GM21723 (cell line): ENCODE measurements at regions not wholly inside any gene's neighbourhood (a gene's known extent, or its start where the extent isn't known, plus 50 kb on each side); places are given as distances from the start of the nearest gene placed in this dataset.
"Not testable (repeated sequence)": the region's sequence is repeated elsewhere in the genome, so short reads cannot be mapped to it uniquely, and the experiment has no call there.

Source experiments
- ATAC-seq: cut with Tn5 transposase; IDR thresholded peaks from one replicate; pipeline ENCODE4 v1.9.1; 2021; ENCODE audit warnings: mild to moderate bottlenecking, moderate library complexity; ENCODE audit not compliant: unreplicated experiment

GRCh38 chr1:58206749-58207148 is 339.8 kb downstream of the OMA1 start:
- no peak for ATAC-seq

- no peak for ATAC-seq
These were observed 342.2 kb downstream of the OMA1 start for GRCh38 chr1:58204284-58204683.

- ATAC-seq: no peak
These were observed 344.9 kb downstream of the OMA1 start for GRCh38 chr1:58201492-58202106.

DNA sequence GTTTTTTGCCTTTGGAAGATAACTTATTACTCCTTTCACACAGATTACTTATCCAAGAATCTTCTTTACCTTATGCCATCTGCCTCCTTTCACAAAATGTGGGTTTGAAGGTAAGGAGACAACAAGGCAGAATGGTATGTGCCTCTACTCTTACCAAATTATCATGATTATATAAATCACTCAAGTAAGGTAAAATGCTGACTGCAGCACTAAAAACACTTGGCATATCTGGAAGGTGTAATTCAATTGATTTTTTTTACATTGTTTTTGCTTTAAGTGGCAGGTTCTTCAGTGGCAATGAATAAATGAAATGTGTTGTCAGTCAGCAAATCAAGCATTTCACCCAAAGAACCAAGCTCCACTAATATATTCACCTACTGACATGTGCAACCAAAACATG is 346.1 kb downstream of the OMA1 start:
- no peak for ATAC-seq

DNA sequence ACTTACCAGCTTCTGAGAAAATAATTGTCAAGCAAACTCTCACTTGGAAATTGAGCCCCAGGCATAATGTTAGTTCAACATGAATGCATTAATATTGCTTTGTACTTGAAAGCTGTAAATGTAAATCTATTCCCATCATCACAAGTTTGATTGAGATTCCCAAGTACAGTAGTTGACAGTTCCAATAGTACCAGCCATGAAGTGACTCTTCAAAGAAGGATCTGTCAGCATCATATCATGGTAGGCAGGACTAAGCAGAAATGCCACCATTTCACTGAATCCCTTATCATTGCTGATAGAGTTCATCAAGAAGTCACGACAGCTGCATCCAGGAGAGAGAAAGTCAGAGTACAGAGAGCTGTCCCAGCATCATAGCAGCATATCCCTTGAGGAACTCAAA is 348.7 kb downstream of the OMA1 start:
- ATAC-seq: no peak

DNA sequence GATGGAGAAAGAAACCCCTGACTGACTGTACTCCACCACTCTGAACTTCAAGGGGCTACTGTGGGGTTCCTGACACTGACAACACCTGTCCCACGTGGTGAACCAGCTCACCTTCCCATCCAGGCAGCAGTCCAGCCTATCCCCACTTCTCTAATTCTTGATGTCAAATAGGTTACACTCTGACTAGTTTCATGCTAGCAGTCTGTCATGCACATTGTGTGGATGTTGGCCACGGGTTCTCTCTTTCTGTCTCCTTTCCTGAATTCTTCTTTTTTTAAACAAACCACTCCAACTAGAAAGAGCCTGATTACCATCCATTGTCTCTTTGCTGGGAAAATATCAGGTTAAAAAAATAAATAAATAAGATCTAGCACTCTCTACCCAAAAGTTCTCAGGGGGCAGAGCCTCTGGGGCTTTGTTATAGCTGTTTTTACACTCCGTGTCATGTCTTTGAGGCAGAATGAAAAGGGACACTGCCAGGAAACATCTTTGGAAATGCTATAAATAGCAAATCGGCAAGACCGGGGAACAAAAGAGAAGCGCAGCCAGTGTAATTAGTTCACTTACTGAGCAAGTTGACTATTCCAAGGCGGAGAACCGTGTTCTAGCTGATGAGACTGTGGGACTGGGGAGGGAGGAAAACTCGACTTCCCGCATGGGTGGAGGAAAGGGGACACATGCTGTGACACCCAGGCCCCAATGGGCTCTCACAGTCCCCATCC is 356.1 kb downstream of the OMA1 start:
- no peak for ATAC-seq

DNA sequence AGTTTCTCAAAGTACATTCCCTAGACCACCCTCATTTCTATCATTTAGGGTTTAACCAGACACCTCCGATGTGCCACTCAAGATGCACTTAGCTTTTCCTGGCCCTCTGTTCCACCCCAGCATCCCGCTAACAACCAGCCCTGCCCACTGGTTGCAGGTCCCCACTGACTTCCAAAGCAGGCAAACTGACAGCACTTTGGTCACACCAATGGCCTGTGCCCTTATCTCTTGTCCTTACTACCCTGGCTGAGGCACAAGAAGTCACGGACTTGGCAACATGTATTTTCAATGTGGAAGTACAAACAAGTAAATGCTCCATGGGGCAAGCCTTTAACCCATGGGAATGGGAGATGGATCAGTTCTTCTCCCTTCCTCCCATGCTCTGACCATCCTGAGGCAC is 357.1 kb downstream of the OMA1 start:
- ATAC-seq: no peak

GRCh38 chr1:58183286-58183685 is 363.2 kb downstream of the OMA1 start:
- ATAC-seq: no peak

DNA sequence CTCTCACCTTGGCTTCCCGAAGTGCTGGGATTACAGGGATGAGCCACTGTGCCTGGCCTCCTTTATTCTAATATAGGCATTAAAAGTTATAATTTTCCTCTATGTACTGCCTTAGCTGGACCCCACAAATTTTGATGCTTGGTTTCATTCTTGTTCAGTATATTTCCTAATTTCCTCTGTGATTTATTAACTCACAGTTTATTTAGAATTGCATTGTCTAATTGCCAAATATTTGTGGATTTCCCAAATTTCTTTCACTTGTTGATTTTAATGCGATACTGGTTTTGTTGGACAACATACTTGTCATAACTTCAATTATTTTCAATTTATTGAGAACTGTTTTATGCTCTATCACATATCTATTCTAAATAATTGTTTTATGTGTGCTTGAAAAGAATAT is 366.0 kb downstream of the OMA1 start:
- no peak for ATAC-seq

DNA sequence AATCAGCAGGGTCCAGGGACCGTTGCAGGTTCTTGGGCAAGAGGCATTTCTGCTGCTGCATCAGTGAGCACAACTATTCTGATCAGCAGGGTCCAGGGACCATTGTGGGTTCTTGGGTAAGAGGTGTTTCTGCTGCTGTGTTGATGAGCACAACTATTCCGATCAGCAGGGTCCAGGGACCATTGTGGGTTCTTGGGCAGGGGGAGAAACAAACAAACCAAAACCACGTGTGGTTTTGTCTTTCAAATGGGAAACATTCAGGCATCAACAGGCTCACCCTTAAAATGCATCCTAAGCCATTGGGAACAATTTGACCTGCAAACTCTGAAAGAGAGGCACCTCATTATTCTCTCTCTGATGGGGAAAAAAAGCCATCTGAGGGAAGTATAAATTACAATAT is 377.4 kb downstream of the OMA1 start:
- not testable (repeated sequence) for ATAC-seq

GRCh38 chr1:58167131-58167530 is 379.4 kb downstream of the OMA1 start:
- not testable (repeated sequence) for ATAC-seq

- no peak for ATAC-seq
These were observed 380.1 kb downstream of the OMA1 start for GRCh38 chr1:58166417-58166816.

GRCh38 chr1:58165073-58165472 is 381.5 kb downstream of the OMA1 start:
- ATAC-seq: no peak

DNA sequence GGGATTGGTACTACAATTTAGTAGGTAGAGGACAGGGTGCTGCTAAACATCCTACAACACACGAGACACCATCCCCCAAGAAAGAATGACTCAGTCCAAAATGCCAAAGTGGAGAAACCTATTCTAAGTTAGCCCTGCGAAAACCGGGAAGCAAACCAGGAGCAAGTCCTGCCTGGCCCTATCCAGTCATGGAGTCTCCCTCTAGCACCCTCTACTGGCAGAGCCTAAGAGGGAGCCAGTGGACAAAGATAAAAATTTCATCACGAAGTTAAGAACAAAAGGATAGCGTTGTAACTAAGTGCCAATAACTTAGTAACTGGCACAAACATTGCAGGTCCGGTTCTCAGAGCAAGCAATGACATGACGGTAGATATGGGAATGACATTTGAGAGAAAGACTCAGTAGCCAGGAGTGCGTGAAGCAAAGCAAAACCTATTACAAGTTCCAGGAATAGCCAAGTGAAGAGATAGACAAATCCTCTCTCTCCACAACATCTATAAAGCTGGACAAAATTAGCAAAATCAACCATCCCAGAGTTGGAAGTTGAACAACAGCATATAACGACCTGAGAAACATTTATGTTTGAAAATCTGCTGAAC is 383.5 kb downstream of the OMA1 start:
- peak; percentile 59 for ATAC-seq

DNA sequence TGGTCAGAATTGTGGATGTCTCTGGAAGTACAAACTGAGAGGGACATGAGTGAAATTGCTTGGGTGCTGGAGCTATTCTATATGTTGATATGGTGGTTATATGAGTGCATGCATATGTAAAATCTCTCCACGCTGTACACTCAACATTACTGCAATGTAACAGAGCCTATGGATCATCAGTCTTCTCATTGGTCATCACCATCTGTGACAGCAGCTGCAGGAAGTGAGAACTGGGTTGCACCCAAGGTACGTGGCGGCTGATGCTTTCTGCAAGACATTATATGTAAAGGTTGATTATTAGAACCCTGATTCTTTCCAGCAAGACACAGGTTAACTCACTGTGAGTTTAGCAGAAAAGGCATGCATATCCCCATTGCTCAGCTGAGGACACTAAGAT is 387.1 kb downstream of the OMA1 start:
- no peak for ATAC-seq

GRCh38 chr1:58158506-58159433 is 387.8 kb downstream of the OMA1 start:
- no peak for ATAC-seq

DNA sequence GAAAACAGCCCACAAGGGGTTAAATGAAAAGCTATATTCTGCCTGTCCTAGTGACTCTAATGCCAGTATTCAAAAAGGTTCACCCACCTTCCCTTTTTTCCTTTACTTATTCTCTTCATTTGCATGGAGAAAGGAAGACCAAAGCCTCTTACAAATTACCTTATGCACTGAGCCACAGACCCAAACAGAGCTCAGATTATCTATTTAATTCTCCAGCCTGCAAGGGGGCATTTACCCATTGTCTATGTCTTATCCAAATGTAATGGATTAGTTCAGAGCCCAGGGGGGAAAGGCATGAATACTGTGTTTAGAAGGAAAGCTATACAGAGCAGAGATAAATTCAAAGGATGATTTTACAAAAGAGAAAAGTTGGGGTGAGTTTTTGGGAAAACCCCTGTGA is 388.5 kb downstream of the OMA1 start:
- ATAC-seq: no peak

DNA sequence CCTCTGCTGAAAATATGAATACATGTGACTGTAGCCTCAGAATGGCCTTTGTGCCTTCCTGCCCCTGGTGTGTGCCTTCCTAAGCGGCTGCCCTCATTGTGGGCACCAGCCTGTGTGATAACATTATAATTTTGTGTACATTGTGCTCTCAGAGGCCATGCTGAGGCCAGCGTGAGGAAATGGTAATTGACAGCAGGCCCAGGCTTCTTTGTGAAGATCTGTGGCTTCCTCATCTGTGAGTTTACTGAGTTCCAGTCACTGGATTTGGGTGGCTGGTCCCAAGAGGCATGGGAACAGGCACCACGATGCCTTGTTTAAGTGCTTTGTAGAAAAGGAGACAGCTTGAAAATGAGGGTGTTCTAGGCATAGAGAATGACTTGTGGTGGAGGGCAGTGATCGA is 389.3 kb downstream of the OMA1 start:
- ATAC-seq: no peak

GRCh38 chr1:58156831-58157230 is 389.7 kb downstream of the OMA1 start:
- ATAC-seq: no peak

DNA sequence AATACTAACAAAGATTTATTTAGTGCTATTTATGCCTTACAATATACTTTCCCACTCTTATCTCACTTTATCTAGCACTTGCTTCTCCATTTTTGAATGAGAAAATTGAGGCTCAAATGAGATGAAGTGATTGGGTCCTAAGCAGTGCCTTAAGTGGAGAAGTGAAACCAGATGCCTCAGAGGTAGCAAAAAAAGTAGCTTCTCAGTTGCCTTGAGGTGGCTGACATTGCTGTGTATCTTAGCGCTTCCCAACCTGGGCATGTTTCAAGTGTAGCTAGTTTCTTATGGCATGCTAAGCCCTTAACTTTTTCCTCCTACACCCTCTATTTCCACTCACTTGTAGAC is 390.4 kb downstream of the OMA1 start:
- peak; percentile 87 for ATAC-seq

DNA sequence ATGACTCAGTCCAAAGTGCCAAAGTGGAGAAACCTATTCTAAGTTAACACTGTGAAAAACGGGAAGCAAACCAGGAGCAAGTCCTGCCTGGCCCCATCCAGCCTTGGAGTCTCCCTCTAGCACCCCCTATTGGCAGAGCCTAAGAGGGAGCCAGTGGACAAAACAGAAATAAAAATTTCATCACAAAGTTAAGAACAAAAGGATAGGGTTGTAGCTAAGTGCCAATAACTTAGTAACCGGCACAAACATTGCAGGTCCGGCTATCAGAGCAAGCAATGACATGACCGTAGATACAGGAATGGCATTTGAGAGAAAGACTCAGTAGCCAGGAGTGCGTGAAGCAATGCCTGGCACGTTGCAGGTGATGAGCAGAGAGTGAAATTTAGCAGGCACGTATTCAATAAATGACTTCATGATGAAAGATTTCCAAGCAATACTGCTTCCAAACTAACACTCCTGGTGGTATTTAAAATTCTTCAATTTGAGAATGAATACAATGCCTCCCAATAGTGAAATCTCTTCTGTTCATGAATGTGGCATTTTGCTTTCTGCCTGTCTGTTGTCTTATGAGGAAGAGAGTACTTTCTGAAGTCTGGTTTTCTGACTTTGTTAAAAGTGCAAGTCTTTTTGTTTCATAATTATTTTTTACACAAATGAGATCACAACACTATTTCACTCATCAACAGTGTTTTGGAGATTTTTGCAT is 391.0 kb downstream of the OMA1 start:
- ATAC-seq: peak; percentile 79
